OCI-LY1 (cell line): ENCODE measurements at regions not wholly inside any gene's neighbourhood (a gene's known extent, or its start where the extent isn't known, plus 50 kb on each side); places are given as distances from the start of the nearest gene placed in this dataset.

Source experiments
- H2AFZ ChIP-seq: fragments of 200-600 bp; sonication (generic), shearing (Covaris generic); 2 replicates; pipeline ENCODE4 v1.6.0; 2014; ENCODE audit warnings: antibody characterized with exemption, mild to moderate bottlenecking, low read length
- H3F3A ChIP-seq: fragments of 200-600 bp; sonication (generic), shearing (Covaris generic); 2 replicates; pipeline ENCODE4 v1.6.0; 2014; ENCODE audit warnings: mild to moderate bottlenecking, antibody characterized with exemption, low read length, moderate library complexity; ENCODE audit not compliant: insufficient read depth
- H3K27ac ChIP-seq: fragments of 200-600 bp; sonication (generic); 2 replicates; pipeline ENCODE4 v1.5.1; 2014; ENCODE audit warnings: low read length, mixed run types, mild to moderate bottlenecking, low read depth; ENCODE audit not compliant: poor library complexity, severe bottlenecking
- H3K27me3 ChIP-seq: fragments of 200-600 bp; sonication (generic); 2 replicates; pipeline ENCODE4 v1.6.0; 2014; ENCODE audit warnings: antibody characterized with exemption, mild to moderate bottlenecking, low read length, moderate library complexity; ENCODE audit not compliant: insufficient read depth
- H3K36me3 ChIP-seq: fragments of 200-600 bp; sonication (generic); 2 replicates; pipeline ENCODE4 v1.6.1; 2014; ENCODE audit warnings: mild to moderate bottlenecking, antibody characterized with exemption, low read length, moderate library complexity, mixed read lengths; ENCODE audit not compliant: insufficient read depth
- H3K4me1 ChIP-seq: fragments of 200-600 bp; sonication (generic); 2 replicates; pipeline ENCODE4 v1.5.1; 2014; ENCODE audit warnings: mild to moderate bottlenecking, low read length, moderate library complexity; ENCODE audit not compliant: insufficient read depth, severe bottlenecking
- H3K4me2 ChIP-seq: fragments of 200-600 bp; sonication (generic), shearing (Covaris generic); 2 replicates; pipeline ENCODE4 v1.6.1; 2014; ENCODE audit warnings: low read length
- H3K4me3 ChIP-seq: fragments of 200-600 bp; sonication (generic); 2 replicates; pipeline ENCODE4 v1.5.1; 2014; ENCODE audit warnings: low read length, low read depth, mild to moderate bottlenecking, mixed read lengths; ENCODE audit not compliant: poor library complexity, severe bottlenecking
- H3K79me2 ChIP-seq: fragments of 200-600 bp; shearing (Covaris generic); 2 replicates; pipeline ENCODE4 v1.6.1; 2016; ENCODE audit warnings: mixed run types, low read length, mixed read lengths; ENCODE audit not compliant: insufficient read depth
- H3K9ac ChIP-seq: fragments of 200-600 bp; sonication (generic), shearing (Covaris generic); 2 replicates; pipeline ENCODE4 v1.6.1; 2014; ENCODE audit warnings: mild to moderate bottlenecking, low read length, mixed read lengths
- H3K9me2 ChIP-seq: fragments of 200-600 bp; sonication (generic), shearing (Covaris generic); 2 replicates; pipeline ENCODE4 v1.6.1; 2014; ENCODE audit warnings: low read depth, mild to moderate bottlenecking, low read length, mixed read lengths
- H3K9me3 ChIP-seq: fragments of 200-600 bp; shearing (Covaris generic); 2 replicates; pipeline ENCODE4 v1.6.1; 2014; ENCODE audit warnings: low read length, mixed read lengths
- H4K20me1 ChIP-seq: fragments of 200-600 bp; sonication (generic), shearing (Covaris generic); 2 replicates; pipeline ENCODE4 v1.6.0; 2016; ENCODE audit warnings: mild to moderate bottlenecking, low read length; ENCODE audit not compliant: insufficient read depth
- CTCF ChIP-seq: fragments of 200-600 bp; sonication (generic), shearing (Covaris generic); IDR thresholded peaks from 2 replicates; pipeline ENCODE4 v1.5.1; 2017; ENCODE audit warnings: mild to moderate bottlenecking, antibody characterized with exemption, low read length, moderate library complexity, mixed read lengths
- EZH2 ChIP-seq: fragments of 200-600 bp; sonication (generic), shearing (Covaris generic); IDR thresholded peaks from 2 replicates; pipeline ENCODE4 v1.8.0; 2017; ENCODE audit warnings: borderline replicate concordance, mixed run types, mild to moderate bottlenecking, antibody characterized with exemption, low read length, moderate library complexity, mixed read lengths

GRCh38 chr2:144671695-144672455 lies 152.0 kb upstream of the ZEB2 start:
- no peak overlapping the region for H3K4me3 ChIP-seq
- peak overlapping the region; percentile 87 for H3K27ac ChIP-seq
- no peak overlapping the region for H3K9ac ChIP-seq
- no peaks in the 10 kb centered on the region for H3F3A ChIP-seq
- no peaks in the 10 kb centered on the region for H3K79me2 ChIP-seq
- no peaks in the 10 kb centered on the region for H3K27me3 ChIP-seq
- peaks cover 83% of the 10 kb centered on the region for H3K4me1 ChIP-seq
- H2AFZ ChIP-seq, result peak overlapping the region; percentile 8; the same call in 1 of the 2 replicates
- H3K9me3 ChIP-seq, result no peaks in the 10 kb centered on the region
- TF ChIP-seq CTCF (no peak), EZH2 (no peak)
- no peaks in the 10 kb centered on the region for H4K20me1 ChIP-seq
- H3K36me3 ChIP-seq, result no peaks in the 10 kb centered on the region
- no peaks in the 10 kb centered on the region for H3K9me2 ChIP-seq
- peak overlapping the region; percentile 14; the same call in 1 of the 2 replicates for H3K4me2 ChIP-seq

- H3K9me3 ChIP-seq, result no peaks in the 10 kb centered on the region
- no peak overlapping the region for H3K9ac ChIP-seq
- no peak overlapping the region for H2AFZ ChIP-seq
- no peaks in the 10 kb centered on the region for H3F3A ChIP-seq
- no peaks in the 10 kb centered on the region for H3K9me2 ChIP-seq
- no peaks in the 10 kb centered on the region for H4K20me1 ChIP-seq
- H3K27ac ChIP-seq, result peak overlapping the region; percentile 87
- TF ChIP-seq EZH2 (no peak), CTCF (no peak)
- no peak overlapping the region for H3K4me3 ChIP-seq
- H3K27me3 ChIP-seq, result no peaks in the 10 kb centered on the region
- H3K4me1 ChIP-seq, result peaks cover 88% of the 10 kb centered on the region
- H3K36me3 ChIP-seq, result no peaks in the 10 kb centered on the region
- no peaks in the 10 kb centered on the region for H3K79me2 ChIP-seq
- 0 out of 2 replicates have a peak overlapping the region, but pooled peaks have one; percentile 60 for H3K4me2 ChIP-seq
Observed at GRCh38 chr2:144670738-144671137, 150.8 kb upstream of the ZEB2 start.

- Histone ChIP-seq H3K36me3 (no peaks in the 10 kb centered on the region), H3K79me2 (no peaks in the 10 kb centered on the region), H4K20me1 (no peaks in the 10 kb centered on the region), H3K4me3 (peak overlapping the region; percentile 32), H3K27ac (peak overlapping the region; percentile 87), H3K4me2 (peak overlapping the region; percentile 60), H3K9me2 (no peaks in the 10 kb centered on the region), H3K27me3 (no peaks in the 10 kb centered on the region), H3K9me3 (no peaks in the 10 kb centered on the region), H3K4me1 (peaks cover 88% of the 10 kb centered on the region), H3K9ac (peak overlapping the region; percentile 34), H3F3A (no peaks in the 10 kb centered on the region), H2AFZ (no peak overlapping the region)
- TF ChIP-seq CTCF (peak; percentile 9; the same call in 1 of the 2 replicates), EZH2 (no peak)
Observed at GRCh38 chr2:144670080-144670479, 150.2 kb upstream of the ZEB2 start.
